SW 1271 (cell line): ENCODE measurements at regions not wholly inside any gene's neighbourhood (a gene's known extent, or its start where the extent isn't known, plus 50 kb on each side); places are given as distances from the start of the nearest gene placed in this dataset.
"Not testable (repeated sequence)": the region's sequence is repeated elsewhere in the genome, so short reads cannot be mapped to it uniquely, and the experiment has no call there.

ENCODE experiments used
- DNase-seq, 2 experiments: peaks; one replicate each; lab custom pipeline; 2025; lab: John Stamatoyannopoulos, UW

DNA sequence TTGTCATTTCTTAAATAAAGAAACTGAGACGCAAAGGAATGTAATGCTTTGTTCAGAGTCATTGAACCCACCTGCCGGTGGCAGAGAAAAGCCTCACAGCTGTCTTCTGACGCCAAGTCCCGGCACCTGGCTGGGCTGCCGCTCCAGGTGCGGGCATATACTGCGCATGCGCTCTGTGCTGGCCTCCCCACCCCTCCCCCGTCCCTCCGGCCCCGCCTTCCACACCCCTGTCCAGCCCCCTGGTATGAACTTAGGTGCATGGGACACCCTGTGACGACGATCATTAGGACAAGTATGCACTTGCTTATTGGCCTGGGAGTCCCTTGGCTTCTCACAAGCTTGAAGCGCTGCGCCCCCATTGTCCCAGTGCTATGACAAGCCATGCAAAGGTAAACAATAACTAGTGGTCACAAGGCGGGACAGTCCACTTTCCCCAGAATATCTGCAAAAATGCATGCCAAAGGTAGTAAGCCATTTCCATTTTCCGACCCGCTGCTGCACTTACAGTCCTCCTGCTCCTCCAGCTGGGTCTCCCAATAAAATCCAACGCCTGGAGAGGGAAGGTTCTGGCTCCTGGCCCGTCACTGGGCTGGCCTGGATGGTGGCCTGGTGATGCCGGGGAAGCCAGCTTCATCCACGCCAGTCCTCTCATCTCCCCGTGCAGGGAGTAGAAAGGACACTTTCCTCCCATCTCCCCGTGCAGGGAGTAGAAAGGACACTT, 100.4 kb downstream of the PSMG1 start:
- DNase-seq, result no peak

DNA sequence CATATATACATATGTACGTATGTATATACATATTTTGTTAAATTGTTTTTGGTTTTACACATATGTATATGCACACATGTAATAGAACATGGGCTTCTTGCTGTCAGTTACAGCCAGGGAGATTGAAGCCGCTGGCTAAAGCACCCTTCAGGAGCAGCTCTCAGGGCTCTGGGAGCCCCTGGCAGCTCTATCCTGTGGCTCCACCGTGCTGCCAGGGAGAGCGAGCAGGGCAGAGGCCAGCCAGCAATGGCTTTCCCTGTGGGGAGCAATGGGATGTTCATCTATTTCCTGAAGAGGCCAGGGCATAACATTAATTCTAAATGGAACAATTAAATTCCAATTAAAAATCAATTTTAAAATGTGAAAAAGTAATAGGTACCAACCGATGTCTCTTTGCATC, 102.9 kb downstream of the PSMG1 start:
- DNase-seq, result no peak

DNA sequence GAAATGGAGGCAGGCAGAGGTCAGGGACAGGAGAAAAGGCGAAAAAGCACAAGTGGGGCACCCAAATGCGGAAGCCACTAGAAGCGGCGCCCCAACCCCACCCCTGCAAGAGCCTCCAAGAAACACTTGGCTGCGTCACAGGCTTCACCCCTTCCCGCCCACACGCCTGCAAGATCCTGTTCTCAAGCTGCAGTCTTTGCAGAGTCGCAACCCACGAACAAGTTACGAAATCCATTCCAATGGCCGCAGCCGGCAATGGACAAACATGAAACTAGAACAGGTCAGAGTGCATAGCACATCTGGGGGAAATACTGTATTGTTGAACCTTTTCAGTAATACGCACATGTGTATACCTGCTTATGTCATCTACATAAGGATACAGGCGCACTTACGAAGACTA, 103.6 kb downstream of the PSMG1 start:
- no peak for DNase-seq

DNA sequence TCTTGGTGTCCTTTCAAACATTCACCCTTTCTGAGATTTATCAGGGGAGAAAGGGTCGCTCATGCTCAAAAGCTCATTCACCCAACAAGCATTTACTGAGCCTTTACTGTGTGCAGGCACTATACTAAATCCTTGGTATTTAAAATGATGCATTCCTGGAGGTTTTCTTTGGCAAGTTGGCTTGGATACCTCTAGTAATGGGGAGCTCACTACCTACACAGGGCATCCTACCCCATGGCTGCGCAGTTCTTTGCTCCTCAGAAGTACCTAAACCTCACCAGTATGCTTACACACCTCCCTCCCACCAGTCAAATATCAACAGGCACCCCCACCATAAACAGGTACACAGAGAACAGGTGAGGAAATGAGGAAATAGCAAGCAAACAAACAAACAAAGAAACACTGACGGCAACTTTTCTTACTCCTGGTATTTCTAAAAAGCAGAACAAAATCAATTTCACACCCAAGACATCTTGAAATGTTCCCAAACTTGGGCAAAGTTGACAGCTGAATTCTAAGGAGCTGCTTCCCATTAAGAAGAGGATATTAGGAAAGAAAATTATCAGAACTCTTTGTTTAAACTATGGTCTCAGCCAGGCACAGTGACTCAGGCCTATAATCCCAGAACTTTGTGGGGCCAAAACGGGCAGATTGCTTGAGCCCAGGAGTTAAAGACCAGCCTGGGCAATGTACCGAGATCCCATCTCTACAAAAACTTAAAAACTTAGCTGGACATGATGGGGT, 104.8 kb downstream of the PSMG1 start:
- DNase-seq, result no peak

DNA sequence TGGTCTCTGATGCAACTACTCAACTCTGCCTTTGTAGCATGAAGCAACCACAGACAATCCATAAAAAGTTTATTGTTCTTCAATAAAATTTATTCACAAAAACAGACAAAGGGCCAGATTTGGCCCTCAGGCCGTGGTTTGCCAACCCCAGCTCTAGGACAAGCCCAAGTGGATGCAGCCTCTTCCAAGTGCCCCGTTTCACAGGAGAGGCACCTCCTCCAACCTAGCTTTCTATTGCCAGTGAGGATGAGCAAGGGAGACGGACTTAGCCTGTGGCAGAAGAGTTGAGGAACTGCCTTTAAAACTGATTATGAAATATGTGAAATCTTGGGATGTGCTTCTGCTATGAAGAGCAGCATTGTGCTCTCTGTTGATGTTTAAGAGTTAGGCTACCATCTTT, 105.4 kb downstream of the PSMG1 start:
- no peak for DNase-seq

DNA sequence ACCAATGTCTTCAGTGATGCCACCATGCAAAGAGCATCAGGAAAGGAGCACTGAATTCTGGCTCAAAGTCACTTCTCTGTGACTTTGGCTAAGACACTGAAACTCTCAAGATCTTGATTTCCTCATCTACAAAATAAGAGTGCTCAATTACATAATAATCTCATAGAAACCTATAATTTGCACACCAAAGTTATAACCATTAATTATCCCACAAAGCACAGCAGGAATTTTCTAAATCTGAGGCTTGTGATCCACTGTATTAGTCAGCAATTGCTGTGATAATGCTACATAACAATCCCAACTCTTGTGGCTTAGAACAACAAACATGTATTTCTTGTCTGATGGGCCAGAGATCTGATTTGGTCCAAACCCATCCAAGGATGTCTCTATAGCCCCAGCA, 108.7 kb downstream of the PSMG1 start:
- no peak for DNase-seq

DNA sequence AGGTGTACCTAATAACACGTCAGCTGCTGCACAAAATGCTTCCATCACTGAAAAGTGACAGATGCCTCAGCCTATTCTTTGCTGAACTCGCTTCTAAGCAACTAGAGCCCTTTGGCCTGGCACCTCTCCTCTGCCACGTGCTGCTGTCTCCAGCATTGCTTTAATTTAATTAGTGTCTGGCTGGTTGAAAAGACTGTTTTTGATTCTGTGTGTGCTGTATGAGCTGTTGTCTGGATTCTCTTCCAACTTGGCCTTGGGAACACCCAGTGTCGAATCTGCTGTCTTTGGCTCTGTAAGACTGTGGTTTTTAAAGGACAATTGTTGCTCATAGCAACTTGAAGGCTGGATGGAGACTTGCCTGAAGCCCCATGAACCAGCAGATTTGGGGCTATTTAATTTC, 109.5 kb downstream of the PSMG1 start:
- DNase-seq, result no peak

DNA sequence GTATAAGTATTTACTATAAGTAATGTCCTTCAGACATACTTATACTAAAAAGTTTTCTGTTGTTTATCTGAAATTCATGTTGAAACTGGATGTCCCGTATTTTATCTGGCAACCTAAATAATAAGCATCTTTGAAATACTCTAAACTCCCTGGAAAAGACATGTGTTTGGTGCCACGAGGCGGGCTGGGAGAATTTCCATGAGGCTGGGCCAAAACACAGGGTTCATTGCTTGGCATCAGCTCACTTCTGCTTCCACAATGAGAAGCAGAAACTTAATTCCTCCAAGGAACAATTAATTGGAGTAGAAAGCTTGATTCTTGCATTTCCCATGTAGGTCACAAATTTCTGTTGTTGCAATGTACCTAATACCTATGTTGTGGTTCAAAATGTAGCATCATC, 110.2 kb downstream of the PSMG1 start:
- DNase-seq, result no peak

DNA sequence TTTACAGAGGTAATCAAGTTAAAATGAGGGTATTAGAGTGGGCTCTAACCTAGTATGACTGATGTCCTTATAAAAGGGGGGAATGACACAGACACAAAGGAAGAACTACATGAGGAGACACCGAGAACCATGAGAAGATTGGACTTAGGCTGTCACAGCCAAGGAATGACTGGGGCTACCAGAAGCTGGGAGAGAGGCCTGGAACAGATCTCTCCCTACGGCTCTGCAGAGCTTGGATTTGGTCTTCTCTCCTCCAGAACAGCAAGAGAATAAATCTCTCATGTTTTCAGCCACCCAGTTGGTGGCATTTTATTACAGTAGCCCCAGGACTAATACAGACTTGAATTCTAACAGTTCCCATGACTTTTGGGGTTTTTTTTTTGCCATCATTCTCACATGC, 110.8 kb downstream of the PSMG1 start:
- no peak for DNase-seq

DNA sequence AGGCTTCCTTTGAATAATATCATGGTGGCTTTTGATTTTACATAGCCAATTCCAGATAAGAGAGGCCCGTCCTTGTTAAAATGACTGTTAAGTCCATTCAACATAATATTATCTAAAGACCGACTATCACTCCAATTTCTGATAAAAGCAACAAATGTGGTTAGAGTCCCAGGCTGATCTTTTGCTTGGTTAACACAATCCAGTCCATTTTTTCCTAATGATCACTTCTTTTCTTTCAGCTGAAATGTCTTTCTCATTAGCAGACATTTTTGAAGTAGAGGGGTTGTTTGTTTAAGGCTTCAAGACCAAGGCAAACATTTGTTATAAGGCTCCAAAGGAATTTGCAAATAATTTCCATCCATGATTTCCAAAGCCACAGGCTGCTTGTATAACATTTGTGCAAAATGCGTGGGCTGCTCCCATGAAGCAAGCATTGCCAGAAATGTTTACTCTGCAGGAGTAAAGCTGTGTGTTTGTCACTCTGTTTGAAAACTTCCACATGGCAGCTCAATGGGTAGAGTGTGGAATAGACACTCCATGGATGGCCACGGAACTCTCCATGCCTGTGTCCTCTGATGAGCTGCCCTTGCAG, 111.5 kb downstream of the PSMG1 start:
- DNase-seq, result no peak

DNA sequence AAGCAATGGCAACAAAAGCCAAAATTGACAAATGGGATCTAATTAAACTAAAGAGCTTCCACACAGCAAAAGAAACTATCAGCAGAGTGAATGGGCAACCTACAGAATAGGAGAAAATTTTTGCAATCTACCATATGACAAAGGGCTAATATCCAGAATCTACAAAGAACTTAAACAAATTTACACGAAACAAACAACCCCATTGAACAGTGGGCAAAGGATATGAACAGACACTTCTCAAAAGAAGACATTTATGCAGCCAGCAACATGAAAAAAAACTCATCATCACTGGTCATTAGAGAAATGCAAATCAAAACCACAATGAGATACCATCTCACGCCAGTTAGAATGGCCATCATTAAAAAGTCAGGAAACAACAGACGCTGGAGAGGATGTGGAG, 113.4 kb downstream of the PSMG1 start:
- DNase-seq, result not testable (repeated sequence)

DNA sequence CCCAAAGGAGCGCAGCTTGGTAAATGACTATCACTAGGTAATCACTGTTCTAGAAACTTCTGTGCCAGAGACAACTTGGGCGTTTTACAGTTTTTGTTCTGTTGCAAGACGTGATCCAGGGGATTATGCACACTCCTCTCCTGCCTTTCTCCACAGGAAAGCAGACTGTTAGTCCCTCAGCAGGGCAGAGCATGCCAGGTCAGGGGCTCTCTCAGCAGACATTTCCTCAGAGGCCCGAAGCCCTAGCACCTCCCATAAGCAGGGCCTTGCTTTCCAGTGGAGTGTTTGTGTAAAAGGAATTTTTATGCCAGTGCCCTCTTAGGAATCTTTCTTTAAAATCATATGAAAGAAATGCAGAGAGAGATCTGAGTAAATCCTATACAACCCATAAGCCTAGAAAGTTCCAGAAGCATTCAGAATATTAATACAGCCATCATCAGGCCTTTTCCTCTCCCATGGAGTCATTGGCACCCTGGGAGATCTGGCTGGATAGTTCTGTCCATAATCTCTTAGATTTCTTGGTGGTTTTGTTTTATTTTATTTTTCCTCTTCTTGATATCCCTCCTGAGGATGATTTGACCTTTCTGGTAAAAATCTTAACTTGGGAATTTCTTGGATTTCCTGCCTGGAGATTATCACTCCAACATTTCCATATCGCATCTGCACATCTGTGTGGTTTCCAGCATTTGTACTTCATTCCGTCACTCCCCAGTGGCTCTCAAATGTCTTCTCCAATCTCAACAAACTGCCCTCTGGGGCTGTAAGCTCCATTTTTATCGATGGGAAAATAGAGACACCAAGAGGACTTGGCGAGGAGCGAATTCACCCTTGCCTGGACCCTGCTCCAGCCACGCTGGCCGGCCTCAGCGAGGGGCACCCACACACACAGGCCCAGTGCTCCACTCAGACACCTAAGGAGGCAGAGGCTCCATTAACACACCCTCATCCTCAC, 116.1 kb downstream of the PSMG1 start:
- no peak for DNase-seq

DNA sequence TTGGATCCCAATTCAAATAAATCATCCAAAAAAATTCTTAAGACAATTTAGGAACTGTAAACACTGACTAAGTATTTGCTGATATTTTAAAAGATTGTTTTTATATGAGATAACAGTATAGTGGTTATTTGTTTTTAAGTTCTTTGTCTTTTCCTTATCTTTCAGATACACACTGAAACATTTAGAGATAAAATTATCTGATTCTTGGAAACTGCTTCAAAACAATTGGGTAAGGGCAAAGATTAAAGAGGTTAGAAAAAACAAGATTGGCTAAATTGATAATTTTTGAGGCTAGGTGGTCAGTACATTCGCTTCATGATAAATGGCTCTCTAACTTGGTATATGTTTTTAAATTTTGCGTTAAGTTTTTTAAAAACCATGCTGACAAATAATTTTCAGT, 117.3 kb downstream of the PSMG1 start:
- DNase-seq, result no peak

DNA sequence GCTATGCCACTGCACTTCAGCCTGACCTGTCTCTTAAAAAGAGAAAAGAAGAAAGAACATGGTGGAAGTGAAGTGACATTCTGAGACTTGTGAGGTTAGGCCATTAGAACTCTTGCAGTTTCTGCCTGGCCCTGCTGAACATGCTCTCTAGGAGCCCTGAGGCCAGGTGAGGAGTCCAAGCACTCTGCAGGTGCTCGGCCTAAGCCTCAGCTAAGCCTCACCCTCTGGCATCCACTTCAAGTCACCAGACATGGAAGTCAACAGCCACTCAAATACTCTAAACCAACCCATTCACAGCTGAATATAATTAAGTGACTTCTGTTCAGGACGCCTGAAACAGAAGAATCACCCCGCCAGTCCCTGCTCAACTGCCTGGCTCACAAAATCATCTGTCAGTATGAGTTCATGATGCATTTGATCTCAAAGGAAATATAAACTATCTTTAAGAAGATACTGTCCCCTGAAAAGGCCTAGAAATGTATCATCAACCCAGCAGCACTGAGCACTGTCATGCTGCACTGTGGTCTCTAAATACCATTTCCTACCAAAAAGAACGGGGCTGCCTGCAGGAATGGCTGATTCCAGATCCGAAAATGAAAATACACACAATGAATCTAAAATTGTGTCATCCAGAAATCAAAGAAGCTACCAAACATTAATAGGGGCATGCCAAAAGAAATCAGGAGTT, 118.8 kb downstream of the PSMG1 start:
- no peak for DNase-seq

DNA sequence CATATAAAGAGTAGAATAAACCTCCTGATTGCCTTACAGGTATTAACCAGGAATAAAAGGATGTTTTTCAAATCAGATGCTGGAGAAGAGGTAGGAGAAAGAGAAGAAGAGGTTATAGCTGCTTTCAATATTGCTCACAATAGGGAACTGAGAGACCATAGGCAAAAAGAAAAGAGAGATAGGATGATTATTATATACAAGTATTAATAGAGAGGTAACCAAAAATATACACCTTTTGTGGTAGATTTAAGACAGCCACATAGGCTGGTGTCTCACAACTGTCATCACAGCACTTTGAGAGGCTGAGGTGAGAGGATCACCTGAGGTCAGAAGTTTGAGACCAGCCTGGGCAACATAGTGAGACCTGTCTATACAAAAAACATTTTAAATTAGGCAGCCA, 119.7 kb downstream of the PSMG1 start:
- no peak for DNase-seq

DNA sequence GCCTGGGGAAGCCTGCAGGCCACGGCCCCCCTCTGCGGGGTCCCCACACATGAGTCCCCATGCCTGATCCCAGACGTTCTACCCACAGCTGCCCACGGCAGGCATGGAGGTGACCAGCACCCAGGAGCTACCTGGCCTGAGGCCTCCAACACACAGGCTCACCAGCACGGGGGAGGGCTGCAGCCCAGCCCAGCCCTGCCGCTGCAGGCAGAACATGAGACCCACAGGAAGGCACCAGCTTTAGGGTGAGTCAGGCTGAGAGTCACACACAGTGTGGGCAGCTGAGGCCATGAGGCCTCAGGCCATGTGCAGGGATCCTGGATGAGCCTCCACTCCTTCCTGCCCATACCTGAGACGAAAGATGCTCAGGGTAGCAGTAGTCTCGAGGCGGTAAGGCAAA, 121.1 kb downstream of the PSMG1 start:
- DNase-seq, result no peak

DNA sequence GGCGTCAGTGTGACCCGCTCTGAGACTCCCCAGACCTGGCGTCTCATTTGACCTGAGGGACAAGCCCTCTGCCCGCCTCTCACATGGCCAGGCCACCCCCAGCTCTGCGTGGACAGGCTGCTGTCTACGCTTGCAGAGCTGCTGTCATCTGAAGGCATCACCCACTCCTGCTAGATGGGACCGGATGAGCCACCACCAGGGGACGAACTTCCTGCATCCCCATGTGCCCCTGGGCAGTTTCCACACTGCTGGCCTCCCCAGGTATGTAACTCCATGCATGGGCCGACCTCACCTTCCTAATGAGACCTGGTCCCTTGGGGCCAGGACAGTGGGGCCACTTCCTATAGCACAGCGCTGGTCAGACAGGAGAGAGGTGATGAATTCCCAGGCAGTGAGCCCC, 121.5 kb downstream of the PSMG1 start:
- no peak for DNase-seq

DNA sequence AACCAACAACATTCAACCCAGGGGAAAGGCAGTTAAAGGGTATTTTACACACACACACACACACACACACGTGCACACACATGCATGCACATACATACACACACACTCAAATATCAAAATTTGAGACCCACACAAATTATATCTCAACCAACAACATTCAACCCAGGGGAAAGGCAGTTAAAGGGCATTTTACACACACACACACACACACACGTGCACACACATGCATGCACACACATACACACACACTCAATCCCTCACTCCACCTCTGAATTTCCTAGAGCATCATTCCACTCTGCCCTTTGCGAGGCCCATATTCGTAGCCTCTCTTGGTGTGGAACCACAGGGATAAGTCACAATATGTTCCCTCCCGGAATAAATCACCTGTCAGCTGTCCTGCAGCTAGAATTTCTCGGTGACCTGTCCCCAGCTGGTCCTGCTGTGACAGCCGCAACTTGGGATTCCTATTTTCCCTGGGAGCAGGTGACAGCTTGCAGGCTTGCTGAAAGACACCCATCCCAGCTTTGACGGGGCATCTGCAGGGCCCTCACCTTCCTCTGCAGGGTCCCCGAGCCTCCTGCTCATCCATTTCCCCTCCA, 122.7 kb downstream of the PSMG1 start:
- DNase-seq, result no peak

DNA sequence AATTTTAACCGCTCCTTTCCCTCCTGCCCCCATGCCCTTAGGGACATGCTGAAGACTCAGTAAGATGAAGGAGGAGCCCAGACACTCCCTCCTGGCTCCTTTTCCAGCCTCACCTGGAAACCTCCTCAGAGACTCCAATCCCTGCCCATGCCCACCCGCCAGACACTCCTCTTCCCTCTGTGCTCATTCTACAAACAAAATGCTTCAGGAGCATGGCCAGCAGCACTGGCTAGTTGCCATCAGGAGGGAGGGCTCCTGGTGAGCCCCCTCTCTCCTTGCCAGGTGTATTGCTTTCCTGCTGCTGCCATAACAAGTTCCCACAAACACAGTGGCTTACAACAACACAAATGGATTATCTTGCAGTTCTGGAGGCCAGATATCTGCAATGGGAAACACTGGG, 126.1 kb downstream of the PSMG1 start:
- no peak for DNase-seq

DNA sequence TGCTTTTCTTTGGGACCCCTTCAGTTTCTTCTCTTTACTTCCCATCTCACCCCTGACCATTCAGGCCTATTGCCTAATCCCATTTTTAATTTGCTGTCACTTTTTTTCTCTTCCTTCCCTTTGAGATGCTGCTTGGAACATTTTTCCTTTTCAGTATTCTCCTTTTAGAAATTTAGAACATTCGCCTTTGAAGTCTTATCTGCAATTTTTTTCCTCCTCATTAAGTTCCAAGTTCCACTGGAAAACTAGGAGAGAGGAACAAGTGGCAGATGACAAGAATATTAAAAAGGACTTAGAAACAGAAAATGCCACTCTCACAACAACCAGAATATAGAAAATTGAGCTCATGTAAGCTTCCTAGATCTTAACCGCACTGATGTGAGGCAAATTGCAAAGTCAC, 126.6 kb downstream of the PSMG1 start:
- no peak for DNase-seq

DNA sequence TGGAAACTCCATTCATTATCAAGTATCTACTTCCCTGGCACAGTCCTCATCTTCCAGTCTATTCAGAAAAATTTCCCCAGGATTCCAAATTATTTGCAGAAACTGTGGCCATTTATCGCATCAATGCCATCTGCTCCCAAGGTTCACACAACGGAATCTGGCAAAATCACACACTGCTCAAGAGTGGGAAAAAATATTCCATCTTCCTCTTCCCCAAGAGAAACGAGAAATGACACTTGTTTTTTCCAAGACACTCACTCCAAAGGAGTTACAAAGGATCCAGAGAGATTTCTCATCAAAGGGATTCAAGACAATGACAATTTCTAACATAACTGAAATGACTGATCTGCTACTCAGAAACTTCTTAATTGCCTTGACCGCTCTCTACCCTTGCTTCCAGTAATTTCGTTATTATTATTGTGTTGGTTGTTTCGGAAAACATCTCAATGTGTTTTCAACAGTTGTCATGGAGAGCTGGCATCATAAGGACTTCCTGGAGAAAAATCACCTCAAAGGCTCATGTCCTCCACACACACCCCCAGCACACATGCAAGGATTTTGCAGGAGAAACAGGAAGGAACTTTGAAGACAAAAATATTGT, 128.0 kb downstream of the PSMG1 start:
- no peak for DNase-seq
